T-helper 2 cell treated with Interferon-gamma antibody and Interleukin-4, amounts not matched to agents 5 μg/mL and 100 μg/mL, for 36 hours (primary cell): ENCODE measurements at regions not wholly inside any gene's neighbourhood (a gene's known extent, or its start where the extent isn't known, plus 50 kb on each side); places are given as distances from the start of the nearest gene placed in this dataset.

Experiments used
- DNase-seq: peaks from one replicate; pipeline ENCODE4 v3.0.0; 2021; ENCODE audit warnings: low spot score
- H3K27ac Mint-ChIP-seq: one replicate; pipeline ENCODE4 v1.8.0; 2021; ENCODE audit warnings: mild to moderate bottlenecking, mixed read lengths
- H3K27me3 Mint-ChIP-seq: one replicate; pipeline ENCODE4 v1.8.0; 2021; ENCODE audit warnings: low read depth, mixed read lengths
- H3K36me3 Mint-ChIP-seq: one replicate; pipeline ENCODE4 v1.8.0; 2021; ENCODE audit warnings: low read depth, mixed read lengths
- H3K4me1 Mint-ChIP-seq: one replicate; pipeline ENCODE4 v1.8.0; 2021; ENCODE audit warnings: low read depth, mixed read lengths
- H3K4me3 Mint-ChIP-seq: one replicate; pipeline ENCODE4 v1.8.0; 2022; ENCODE audit warnings: mild to moderate bottlenecking, moderate library complexity, mixed read lengths
- H3K9me3 Mint-ChIP-seq: one replicate; pipeline ENCODE4 v1.8.0; 2021; ENCODE audit warnings: mixed read lengths

DNA sequence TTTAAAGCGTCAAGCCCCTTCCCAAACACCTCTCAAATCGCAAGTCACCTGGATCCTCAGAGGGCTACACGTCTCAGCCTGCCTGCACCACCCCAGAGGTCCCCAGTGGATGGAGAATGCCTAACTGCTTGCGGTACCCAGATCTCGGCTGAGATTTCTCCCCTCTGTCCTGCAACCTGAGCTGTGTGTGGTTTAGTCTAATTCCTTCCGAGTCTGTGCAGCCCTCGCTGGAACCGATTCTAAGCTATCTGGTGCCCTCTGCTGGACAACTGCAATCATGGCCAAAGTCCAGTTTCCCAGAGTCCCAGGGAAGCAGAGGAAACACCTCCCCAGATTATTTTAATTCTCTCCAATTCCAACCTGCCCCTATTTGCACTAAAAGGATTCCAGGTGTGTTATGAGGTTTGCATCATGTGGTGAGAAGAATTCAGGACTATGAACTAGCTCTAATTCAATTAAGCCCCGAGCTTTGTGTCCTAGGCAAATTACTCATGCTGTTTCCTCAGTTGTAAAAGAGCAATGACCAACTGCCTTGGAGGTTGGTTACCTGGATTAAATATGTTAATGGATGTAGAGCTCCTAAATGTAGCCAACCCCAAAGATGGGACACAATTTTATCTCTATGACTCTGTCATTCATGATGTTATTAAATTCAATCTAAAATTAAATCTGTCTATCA lies 276.1 kb upstream of the NCKAP5 start:
- peak; percentile 7 for DNase-seq
- Mint-ChIP-seq H3K27me3 (no peaks in the 10 kb centered on the region), H3K36me3 (no peaks in the 10 kb centered on the region), H3K27ac (no peak overlapping the region), H3K9me3 (no peaks in the 10 kb centered on the region), H3K4me3 (no peak overlapping the region), H3K4me1 (no peaks in the 10 kb centered on the region)

- no peak for DNase-seq
- H3K27ac Mint-ChIP-seq: no peak overlapping the region
- no peak overlapping the region for H3K4me3 Mint-ChIP-seq
- no peaks in the 10 kb centered on the region for H3K9me3 Mint-ChIP-seq
- no peaks in the 10 kb centered on the region for H3K4me1 Mint-ChIP-seq
- H3K27me3 Mint-ChIP-seq: no peaks in the 10 kb centered on the region
- H3K36me3 Mint-ChIP-seq: no peaks in the 10 kb centered on the region
Observed at GRCh38 chr2:133846476-133846875, 278.2 kb upstream of the NCKAP5 start.

DNA sequence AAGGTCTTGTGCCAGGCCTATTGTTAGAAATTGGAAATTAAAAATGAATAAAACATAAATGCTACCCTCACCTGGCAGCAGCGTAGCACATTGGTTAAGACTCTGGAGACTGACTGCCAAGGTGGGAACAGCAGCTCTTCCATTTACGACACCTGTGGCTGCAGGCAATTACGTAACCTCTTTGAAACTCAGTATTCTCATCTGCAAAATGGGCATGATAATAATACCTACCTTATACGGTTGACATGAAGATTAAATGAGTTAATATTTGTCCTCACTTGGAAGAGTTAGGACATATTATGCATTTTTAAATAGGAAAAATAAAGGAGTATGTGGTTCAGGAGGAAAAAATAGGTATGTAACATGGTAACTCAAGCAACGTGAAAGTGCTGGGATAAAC lies 279.3 kb upstream of the NCKAP5 start:
- H3K27me3 Mint-ChIP-seq: no peaks in the 10 kb centered on the region
- no peak overlapping the region for H3K27ac Mint-ChIP-seq
- no peaks in the 10 kb centered on the region for H3K36me3 Mint-ChIP-seq
- no peak overlapping the region for H3K4me3 Mint-ChIP-seq
- no peaks in the 10 kb centered on the region for H3K9me3 Mint-ChIP-seq
- DNase-seq: no peak
- H3K4me1 Mint-ChIP-seq: no peaks in the 10 kb centered on the region

- DNase-seq: no peak
- H3K36me3 Mint-ChIP-seq: no peaks in the 10 kb centered on the region
- no peaks in the 10 kb centered on the region for H3K4me1 Mint-ChIP-seq
- H3K9me3 Mint-ChIP-seq: no peaks in the 10 kb centered on the region
- H3K27ac Mint-ChIP-seq: no peak overlapping the region
- no peak overlapping the region for H3K4me3 Mint-ChIP-seq
- H3K27me3 Mint-ChIP-seq: no peaks in the 10 kb centered on the region
Observed at GRCh38 chr2:133848111-133848649, 279.9 kb upstream of the NCKAP5 start.

GRCh38 chr2:133849341-133849740 lies 281.1 kb upstream of the NCKAP5 start:
- H3K9me3 Mint-ChIP-seq: no peaks in the 10 kb centered on the region
- H3K27ac Mint-ChIP-seq: no peak overlapping the region
- H3K4me3 Mint-ChIP-seq: no peak overlapping the region
- no peaks in the 10 kb centered on the region for H3K4me1 Mint-ChIP-seq
- no peaks in the 10 kb centered on the region for H3K36me3 Mint-ChIP-seq
- no peak for DNase-seq
- H3K27me3 Mint-ChIP-seq: no peaks in the 10 kb centered on the region

- no peaks in the 10 kb centered on the region for H3K9me3 Mint-ChIP-seq
- H3K27ac Mint-ChIP-seq: no peak overlapping the region
- no peak overlapping the region for H3K4me3 Mint-ChIP-seq
- H3K27me3 Mint-ChIP-seq: no peaks in the 10 kb centered on the region
- no peaks in the 10 kb centered on the region for H3K36me3 Mint-ChIP-seq
- no peak for DNase-seq
- no peaks in the 10 kb centered on the region for H3K4me1 Mint-ChIP-seq
Observed at GRCh38 chr2:133854603-133855200, 286.4 kb upstream of the NCKAP5 start.

DNA sequence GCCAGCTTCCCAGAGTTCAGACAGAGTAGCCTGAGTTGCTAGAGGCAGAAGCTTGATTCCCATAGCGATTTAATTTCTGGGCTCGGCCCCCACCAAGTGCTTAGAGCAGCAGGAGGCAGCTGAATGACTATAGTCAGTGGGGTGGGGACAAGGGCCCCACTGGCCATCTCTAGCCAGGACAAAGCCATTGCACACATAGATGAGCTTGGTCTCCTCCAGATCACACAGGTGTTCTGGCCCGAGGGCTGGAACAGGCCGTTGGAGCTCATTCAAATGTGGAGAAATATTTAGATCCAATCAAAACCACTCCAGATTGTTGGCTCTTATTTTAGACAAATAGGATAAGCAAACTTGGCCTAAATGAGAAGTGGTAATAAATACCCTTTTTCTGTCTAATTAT lies 287.3 kb upstream of the NCKAP5 start:
- Mint-ChIP-seq H3K4me1 (no peaks in the 10 kb centered on the region), H3K4me3 (no peak overlapping the region), H3K27me3 (no peaks in the 10 kb centered on the region), H3K36me3 (no peaks in the 10 kb centered on the region), H3K9me3 (no peaks in the 10 kb centered on the region), H3K27ac (no peak overlapping the region)
- DNase-seq: no peak

DNA sequence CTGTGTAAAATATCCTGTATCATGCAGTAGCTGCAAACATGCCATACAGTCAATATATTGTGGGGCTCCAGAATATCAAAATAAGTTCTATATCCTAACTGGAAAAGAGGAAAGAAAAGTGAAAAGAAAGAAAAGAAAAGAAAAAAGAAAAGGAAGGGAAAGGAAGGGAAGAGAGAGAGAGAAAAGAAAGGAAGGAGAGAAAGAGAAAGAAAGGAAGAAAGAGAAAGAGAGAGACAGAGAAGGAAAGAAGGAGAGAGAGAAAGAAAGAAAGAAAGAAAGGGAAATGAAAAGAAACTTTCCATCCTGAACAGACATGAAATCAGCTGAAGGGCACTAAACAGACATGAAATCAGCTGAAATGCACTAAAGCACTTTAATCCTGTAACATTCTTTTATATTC lies 288.4 kb upstream of the NCKAP5 start:
- Mint-ChIP-seq H3K4me3 (no peak overlapping the region), H3K27me3 (no peaks in the 10 kb centered on the region), H3K9me3 (no peaks in the 10 kb centered on the region), H3K36me3 (no peaks in the 10 kb centered on the region), H3K4me1 (no peaks in the 10 kb centered on the region), H3K27ac (no peak overlapping the region)
- no peak for DNase-seq

DNA sequence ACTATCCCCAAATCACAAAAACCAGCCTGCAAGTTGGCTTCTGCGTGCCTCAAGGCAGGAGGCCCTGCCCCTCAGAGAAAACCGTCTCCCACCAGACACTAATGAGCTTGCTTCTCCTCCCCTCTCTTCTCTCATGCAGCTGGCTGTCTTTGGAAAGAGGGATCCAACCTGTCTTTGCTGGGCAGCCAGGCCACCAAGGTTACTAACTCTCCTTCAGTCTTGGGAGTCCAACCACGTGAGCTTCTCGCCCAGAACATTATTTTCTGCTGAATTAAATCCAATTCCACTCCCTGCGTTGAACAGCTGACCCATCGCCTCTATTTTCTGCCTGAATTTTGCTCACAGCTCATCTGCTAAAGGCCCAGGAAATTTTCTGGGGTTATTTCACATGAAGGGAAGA lies 291.3 kb upstream of the NCKAP5 start:
- H3K4me3 Mint-ChIP-seq: no peak overlapping the region
- H3K36me3 Mint-ChIP-seq: no peaks in the 10 kb centered on the region
- no peaks in the 10 kb centered on the region for H3K4me1 Mint-ChIP-seq
- no peaks in the 10 kb centered on the region for H3K27me3 Mint-ChIP-seq
- H3K27ac Mint-ChIP-seq: no peak overlapping the region
- no peak for DNase-seq
- no peaks in the 10 kb centered on the region for H3K9me3 Mint-ChIP-seq

GRCh38 chr2:133862400-133862977 lies 294.2 kb upstream of the NCKAP5 start:
- no peak overlapping the region for H3K4me3 Mint-ChIP-seq
- DNase-seq: no peak
- H3K36me3 Mint-ChIP-seq: no peaks in the 10 kb centered on the region
- H3K4me1 Mint-ChIP-seq: no peaks in the 10 kb centered on the region
- H3K27me3 Mint-ChIP-seq: no peaks in the 10 kb centered on the region
- H3K9me3 Mint-ChIP-seq: no peaks in the 10 kb centered on the region
- no peak overlapping the region for H3K27ac Mint-ChIP-seq

DNA sequence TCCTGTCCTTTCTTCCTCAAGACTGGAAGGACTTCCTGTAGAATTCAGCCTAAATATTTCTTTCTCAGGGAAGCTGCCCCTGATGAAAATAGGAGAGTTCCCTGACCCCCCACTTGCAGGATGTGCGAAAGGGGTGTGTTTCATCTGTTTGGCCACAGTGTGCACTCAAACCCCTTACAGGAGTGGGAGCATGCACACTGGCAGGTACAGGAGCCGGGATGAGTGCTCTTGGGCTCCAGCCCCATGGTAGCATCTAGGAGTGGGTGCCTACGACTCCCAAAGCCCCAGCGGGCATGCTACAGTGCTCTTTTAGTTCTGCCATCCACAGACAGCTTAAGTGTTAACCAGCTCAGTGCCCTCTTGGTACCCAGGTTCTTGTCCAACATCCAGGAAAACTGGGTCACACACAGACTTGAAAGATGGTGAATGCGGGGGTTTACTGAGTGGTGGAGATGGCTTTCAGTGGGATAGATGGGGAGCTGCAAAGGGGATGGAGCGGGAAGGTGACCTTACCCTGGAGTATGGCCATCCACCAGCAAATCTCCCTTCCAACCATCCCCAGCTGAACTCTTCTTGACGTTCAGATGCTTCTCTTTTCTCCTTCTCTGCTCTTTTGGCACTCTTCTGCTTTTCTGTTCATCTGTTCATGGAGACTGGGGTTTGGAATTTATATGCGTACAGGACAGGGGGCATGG lies 295.0 kb upstream of the NCKAP5 start:
- Mint-ChIP-seq H3K9me3 (no peaks in the 10 kb centered on the region), H3K27me3 (no peaks in the 10 kb centered on the region), H3K4me3 (no peak overlapping the region), H3K4me1 (no peaks in the 10 kb centered on the region), H3K36me3 (no peaks in the 10 kb centered on the region), H3K27ac (no peak overlapping the region)
- no peak for DNase-seq

- Mint-ChIP-seq H3K36me3 (no peaks in the 10 kb centered on the region), H3K9me3 (no peaks in the 10 kb centered on the region), H3K27ac (no peak overlapping the region), H3K4me1 (no peaks in the 10 kb centered on the region), H3K27me3 (no peaks in the 10 kb centered on the region), H3K4me3 (no peak overlapping the region)
- DNase-seq: no peak
Observed at GRCh38 chr2:133865141-133865540, 296.9 kb upstream of the NCKAP5 start.

- no peak for DNase-seq
- H3K36me3 Mint-ChIP-seq: no peaks in the 10 kb centered on the region
- H3K27ac Mint-ChIP-seq: no peak overlapping the region
- no peaks in the 10 kb centered on the region for H3K27me3 Mint-ChIP-seq
- H3K9me3 Mint-ChIP-seq: no peaks in the 10 kb centered on the region
- no peaks in the 10 kb centered on the region for H3K4me1 Mint-ChIP-seq
- H3K4me3 Mint-ChIP-seq: no peak overlapping the region
Observed at GRCh38 chr2:133867166-133867565, 298.9 kb upstream of the NCKAP5 start.

- Mint-ChIP-seq H3K27ac (no peak overlapping the region), H3K4me3 (no peak overlapping the region), H3K27me3 (peaks cover 10% of the 10 kb centered on the region), H3K9me3 (no peaks in the 10 kb centered on the region), H3K36me3 (no peaks in the 10 kb centered on the region), H3K4me1 (no peaks in the 10 kb centered on the region)
- no peak for DNase-seq
Observed at GRCh38 chr2:133871545-133872209, 303.4 kb upstream of the NCKAP5 start.
